UCSD-AML1 (cell line): ENCODE measurements at regions not wholly inside any gene's neighbourhood (a gene's known extent, or its start where the extent isn't known, plus 50 kb on each side); places are given as distances from the start of the nearest gene placed in this dataset.

ENCODE experiments used
- DNase-seq: peaks from one replicate; lab custom pipeline; 2025; ENCODE audit not compliant: unreplicated experiment; lab: John Stamatoyannopoulos, UW

DNA sequence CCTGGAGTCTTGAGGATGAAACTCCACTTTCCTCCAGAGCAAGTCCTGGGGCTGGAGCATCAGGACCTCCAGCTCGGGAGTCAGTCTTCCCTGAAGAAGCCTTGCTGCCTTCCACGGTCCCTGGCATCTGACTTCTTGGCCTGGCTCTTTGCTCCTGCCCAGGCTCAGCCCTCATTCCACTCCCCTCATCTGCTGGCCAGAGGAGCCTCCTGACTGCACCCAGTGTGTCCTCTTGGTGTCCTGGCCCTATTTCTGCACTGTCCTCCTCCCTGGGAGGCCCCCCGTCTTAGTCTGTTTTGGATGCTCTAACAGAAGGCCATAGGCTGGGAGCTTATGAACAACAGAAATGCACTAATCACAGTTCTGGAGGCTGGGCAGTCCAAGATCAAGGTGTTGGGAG lies 231.5 kb downstream of the LOXHD1 start:
- no peak for DNase-seq

DNA sequence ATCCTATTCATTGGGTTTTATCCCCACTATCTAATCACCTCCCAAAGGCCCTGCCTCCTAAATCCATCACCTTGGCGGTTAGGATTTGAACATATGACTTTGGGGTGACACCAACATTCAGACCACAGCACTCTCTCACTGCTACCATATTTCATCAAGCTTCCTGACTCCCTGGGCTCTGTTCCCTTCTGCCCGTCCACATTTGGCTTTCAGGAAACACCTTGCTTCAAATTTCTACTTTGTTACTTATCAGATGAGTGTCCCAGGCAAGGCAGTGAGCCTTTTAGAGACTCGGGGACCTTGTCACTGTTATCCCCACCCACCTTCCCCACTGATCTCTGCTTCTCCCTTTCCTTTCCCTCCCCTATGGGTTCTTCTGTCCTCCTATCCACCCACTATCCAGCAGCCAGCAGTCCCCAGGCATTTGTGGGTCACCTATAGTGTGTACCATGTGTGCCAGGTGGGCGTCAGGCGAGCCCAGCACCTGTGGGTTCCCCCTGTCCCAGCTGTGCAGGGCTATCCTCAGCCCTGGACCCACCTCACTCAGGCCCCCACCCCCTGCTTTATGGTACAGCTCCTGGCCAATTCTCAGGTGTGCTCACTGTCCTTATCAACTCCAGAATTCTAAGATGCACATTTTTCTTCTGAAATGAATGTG lies 230.9 kb downstream of the LOXHD1 start:
- no peak for DNase-seq

DNA sequence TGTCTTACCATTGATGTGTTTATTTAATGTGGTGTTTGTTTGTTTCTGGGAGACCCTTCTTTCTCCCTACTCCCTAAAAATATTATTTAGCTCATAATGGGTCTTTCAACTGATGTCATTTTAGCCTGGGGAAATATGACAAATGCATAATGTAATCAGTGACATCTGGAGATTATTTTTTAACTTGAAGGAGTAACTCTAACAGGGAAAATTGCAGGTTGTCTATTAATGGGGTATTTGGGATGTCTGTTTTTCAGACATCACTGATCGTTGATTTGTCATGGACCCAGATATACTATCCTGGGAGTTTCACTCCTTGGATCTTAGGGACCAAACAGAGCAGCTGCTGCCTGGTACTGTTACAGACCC lies 230.4 kb downstream of the LOXHD1 start:
- DNase-seq = no peak
